8988T (cell line): ENCODE measurements at regions not wholly inside any gene's neighbourhood (a gene's known extent, or its start where the extent isn't known, plus 50 kb on each side); places are given as distances from the start of the nearest gene placed in this dataset.

Experiments
- DNase-seq: peaks from one replicate; pipeline ENCODE4 v3.0.0; 2011

DNA sequence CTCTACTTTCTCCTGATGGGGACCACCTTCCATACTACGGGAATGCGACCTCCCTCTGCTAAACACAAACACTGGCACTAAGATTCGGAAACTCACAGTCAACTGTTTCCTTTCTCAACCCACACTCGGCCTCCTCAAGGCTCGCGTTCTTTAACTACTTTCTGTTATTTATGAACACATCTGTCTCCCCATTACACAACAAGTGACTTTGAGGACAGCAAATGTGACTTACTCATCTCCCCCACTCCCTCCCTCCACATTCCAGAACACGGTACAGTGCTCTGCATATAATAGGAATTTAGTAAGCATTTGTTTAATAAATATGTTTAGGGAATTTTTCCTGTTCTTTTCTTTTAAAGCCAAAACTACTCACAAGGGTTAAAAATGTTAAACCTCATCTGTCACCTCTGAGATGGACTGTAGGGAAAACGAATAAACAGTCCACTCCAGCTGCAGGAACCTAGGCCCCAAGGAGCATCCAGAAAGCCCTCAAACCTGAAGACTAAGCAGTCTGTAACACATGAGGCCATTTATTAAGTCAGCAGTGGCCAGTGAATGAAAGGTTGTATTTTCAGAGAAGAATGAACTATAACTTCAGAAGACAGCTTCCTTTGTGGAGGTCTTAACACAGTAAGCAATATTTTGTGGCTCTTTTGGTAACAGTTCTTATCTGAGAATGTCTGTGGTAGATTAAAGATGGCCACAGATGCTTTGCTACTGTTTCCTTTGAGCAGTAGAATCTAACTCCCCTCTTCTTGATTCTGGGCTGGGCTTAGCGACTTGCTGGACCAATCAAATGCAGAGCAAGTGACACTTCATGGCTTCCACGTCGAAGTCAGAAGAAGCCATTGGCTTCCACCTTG, 209.6 kb upstream of the DTNBP1 start:
- DNase-seq: no peak

DNA sequence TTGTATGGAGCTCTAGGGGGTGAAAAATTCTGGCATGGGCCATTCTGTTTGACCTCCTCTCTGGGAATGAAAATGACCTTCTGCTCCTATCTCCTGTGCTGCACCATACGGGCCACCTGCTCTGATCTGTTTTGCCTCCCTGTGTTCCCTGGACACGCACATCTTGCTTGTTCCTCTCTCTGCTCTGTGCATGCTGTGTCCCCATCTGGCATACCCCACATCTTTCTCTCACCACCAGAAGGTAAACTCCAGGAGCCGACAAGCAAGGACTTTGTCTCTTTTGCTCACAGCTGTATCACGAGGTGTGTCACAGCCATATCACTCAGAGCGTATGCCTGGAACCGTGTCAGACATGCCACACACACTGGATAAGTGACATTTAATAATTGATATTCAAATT, 208.4 kb upstream of the DTNBP1 start:
- no peak for DNase-seq

- DNase-seq: no peak
These were observed 207.7 kb upstream of the DTNBP1 start for GRCh38 chr6:15870333-15871043.

GRCh38 chr6:15864708-15865062, 201.9 kb upstream of the DTNBP1 start:
- no peak for DNase-seq

DNA sequence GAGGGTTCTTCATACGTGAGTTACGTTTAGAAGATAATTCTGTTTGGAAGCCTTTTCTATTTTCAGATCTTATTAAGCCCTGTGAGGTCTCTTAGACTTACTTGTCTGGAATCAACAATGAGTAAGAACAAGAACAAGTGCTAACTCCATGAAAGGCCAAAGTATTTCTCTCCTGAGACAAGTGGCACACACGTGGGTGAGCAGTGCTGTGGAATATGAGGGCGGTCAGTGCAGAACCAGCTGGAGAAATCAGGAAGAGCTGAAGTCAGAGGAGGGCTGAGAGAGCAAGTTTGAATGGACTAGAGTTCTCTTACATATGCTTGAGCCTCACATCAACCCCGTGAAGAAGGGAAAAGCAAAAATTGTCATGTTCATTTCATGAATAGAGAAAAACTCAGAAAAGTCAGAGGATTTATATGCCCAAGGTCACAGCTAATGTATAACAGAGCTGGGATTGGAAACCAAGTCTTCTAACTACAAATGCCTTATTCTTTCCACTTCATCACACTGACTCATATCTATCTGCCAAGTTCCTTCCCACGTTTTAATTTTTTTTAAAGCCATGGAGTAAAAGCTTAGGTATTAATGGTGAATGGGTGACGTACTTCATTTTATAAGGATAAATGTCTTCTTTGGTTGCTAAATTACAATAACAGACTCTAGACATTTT, 201.3 kb upstream of the DTNBP1 start:
- DNase-seq: no peak

DNA sequence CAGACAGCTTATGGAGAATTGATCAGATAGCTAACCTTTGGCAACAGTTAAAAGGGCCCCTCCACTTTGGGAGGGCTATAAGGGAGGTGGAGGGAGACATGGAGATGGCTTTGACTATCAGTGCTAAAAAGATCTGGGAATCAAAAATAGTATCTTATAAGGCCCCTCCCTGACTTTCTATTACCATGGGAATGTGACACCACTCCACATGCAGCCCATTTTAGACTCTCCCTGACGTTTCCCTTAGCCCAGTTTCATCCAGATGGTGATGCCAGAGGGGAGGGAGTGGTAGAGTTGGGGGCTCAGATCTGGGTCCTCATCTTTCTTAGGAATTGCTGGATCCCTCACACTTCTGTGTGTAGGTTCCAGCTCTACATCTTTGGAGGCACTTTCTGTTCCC, 200.0 kb upstream of the DTNBP1 start:
- DNase-seq: no peak

DNA sequence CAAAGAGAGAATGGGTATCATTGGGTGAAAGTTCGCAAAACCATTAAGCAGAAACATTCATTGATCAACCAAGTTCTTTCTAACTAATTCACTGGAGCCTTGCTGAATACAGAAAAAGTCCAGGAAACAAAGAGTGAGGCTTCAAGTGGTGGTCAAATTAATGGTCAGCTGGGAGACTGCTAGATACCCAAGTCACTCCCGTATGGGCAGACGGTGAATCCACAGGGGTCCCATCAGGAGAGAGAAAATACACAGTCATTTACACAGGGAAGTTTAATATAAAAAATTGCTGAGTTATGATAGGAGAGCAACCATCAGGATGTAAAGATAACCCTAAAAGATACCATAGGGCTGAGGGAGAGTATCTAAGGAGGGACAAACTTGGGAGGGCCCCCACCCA, 198.7 kb upstream of the DTNBP1 start:
- DNase-seq: no peak

GRCh38 chr6:15854826-15855710, 192.2 kb upstream of the DTNBP1 start:
- DNase-seq: no peak

GRCh38 chr6:15854378-15854777, 191.6 kb upstream of the DTNBP1 start:
- no peak for DNase-seq

DNA sequence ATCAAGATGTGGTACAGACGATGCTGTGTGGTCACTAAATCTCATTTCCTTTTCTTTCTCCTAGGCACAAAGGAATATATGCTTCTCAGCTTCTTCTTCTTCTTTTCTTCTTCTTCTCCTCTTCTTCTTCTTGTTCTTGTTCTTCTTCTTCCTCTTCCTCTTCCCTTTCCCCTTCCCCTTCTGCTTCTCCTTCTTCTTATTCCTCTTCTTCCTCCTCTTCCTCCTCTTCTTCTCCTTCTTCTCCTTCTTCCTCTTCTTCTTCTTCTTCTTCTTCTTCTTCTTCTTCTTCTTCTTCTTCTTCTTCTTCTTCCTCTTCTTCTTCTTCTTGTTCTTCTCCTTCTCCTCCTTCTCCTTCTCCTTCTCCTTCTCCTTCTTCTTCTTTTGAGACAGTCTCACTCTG, 190.4 kb upstream of the DTNBP1 start:
- DNase-seq: no peak

GRCh38 chr6:15852289-15852688, 189.5 kb upstream of the DTNBP1 start:
- no peak for DNase-seq

GRCh38 chr6:15849395-15849794, 186.6 kb upstream of the DTNBP1 start:
- no peak for DNase-seq

DNA sequence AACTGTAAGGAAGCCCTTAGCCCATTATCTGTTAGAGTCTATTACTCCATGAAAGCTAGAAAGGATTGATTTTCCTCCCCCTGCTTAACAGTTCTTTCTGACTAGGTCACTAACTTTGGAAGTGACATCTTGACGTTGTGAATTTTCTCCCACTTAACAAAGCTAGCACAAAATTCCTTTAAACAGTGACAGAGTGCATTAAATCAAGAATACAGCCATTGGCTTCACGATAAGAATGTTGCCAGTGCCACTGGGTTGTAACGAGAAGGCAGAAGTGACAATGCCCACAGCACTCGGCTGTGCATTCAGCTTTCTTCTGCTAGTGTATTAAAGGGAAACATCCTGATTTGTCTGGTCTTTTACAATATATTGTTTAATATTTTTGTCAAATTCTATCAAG, 182.7 kb upstream of the DTNBP1 start:
- DNase-seq: no peak

DNA sequence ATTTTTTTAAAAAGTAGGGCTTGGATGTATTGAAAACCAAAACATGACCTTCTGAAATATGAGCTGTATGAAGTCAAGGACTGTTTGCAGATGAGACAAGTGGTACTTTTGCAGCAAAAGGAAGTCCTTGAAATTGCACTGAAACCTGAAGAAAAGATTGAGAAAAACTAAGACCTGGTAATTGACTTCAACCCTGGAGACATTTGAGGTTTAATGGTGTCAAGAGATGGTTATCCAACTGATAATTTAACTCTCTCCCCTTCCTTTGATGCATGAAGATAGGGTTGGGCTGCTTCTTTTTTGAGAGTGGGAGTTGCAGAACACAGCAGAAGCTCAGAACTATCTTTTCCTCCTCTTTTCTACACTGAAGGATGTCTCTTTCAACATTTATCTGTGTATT, 180.9 kb upstream of the DTNBP1 start:
- no peak for DNase-seq

- DNase-seq: no peak
These were observed 180.4 kb upstream of the DTNBP1 start for GRCh38 chr6:15843226-15843625.

GRCh38 chr6:15842727-15843117, 179.9 kb upstream of the DTNBP1 start:
- DNase-seq: no peak

DNA sequence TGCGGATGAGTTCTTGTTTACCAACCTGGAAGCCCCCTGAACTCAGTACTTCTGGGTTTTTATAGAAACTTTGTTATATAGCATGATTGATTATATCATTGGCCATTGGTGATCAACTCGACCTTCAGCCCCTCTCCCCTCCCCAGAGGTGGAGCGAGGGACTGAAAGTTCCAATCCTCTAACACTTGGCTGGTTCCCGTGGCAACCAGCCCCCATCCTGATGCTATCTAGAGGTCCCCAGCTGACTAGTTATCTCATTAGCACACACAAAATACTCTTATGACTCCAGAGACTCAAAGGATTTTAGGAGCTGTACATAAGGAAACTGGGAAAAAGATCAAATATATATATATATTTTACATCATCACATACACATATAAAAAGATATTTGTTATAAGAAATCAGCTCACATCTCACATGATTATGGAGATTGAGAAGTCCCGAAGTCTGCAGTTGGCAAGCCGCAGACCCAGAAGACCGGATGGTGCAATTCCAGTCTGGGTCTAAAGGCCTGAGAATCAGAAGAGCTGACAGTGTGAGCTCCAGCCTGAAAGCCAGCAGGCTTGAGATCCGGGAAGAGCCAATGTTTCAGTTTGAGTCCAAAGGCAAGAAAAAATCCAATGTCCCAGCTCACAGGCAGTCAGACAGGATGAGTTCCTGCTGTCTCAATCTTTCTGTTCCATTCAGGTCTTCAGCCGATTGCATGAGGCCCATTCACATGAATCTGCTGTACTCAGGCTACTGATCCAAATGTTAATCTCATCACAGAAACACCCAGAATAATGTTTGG, 179.3 kb upstream of the DTNBP1 start:
- DNase-seq: no peak

GRCh38 chr6:15839969-15840541, 177.2 kb upstream of the DTNBP1 start:
- no peak for DNase-seq

DNA sequence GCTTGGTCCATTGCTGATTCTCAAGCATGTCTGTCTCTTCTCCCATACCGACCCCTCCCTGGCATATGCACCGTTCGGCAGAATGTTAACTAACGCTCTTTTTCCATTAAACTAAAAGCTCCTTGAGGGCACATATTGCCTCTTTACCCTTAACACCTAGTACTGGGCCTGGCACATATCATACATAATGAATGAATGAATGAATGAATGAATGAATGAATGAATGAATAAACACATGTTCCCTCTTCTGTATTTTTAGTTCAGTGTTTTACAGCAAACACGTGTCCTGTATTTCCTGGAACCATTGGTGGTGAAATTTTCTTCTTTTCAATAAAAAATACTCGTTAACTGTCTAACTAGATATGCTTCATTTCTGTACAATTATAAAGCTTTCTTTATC, 174.4 kb upstream of the DTNBP1 start:
- DNase-seq: no peak

- no peak for DNase-seq
These were observed 170.0 kb upstream of the DTNBP1 start for GRCh38 chr6:15832841-15833240.

DNA sequence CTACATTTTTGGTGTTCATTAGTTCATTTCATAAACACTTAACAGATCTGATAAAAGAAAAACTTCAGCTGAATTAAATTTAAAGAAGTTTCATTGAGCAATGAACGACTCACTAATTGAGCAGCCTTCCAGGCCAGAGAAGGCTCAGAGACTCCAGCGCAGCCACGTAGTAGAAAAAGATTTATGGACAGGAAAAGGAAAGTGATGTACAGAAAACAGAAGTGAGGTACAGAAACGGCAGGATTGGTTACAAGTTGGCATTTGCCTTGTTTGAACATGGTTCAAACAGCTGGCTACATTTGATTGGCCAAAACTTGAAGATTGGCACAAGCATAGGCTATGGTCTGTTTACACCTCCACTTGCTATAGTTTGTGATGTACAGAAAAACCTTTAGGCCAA, 166.3 kb upstream of the DTNBP1 start:
- DNase-seq: no peak
